DOHH2 (cell line): ENCODE measurements at regions not wholly inside any gene's neighbourhood (a gene's known extent, or its start where the extent isn't known, plus 50 kb on each side); places are given as distances from the start of the nearest gene placed in this dataset.
"Not testable (repeated sequence)": the region's sequence is repeated elsewhere in the genome, so short reads cannot be mapped to it uniquely, and the experiment has no call there.

ENCODE experiments used
- H3F3A ChIP-seq: fragments of 200-600 bp; sonication (generic), shearing (Covaris generic); 2 replicates; pipeline ENCODE4 v1.6.0; 2016; ENCODE audit warnings: antibody characterized with exemption, mild to moderate bottlenecking; ENCODE audit not compliant: control insufficient read depth, insufficient read depth
- H3K27ac ChIP-seq: fragments of 200-600 bp; sonication (generic); 2 replicates; pipeline ENCODE4 v1.5.1; 2014; ENCODE audit warnings: low read depth, mild to moderate bottlenecking, low read length, moderate library complexity
- H3K27me3 ChIP-seq: fragments of 200-600 bp; sonication (generic); 2 replicates; pipeline ENCODE4 v1.6.1; 2014; ENCODE audit warnings: mild to moderate bottlenecking, low read length, mixed read lengths; ENCODE audit not compliant: control insufficient read depth
- H3K36me3 ChIP-seq: fragments of 200-600 bp; sonication (generic); 2 replicates; pipeline ENCODE4 v1.6.1; 2014; ENCODE audit warnings: mild to moderate bottlenecking, low read length, moderate library complexity, mixed read lengths; ENCODE audit not compliant: control insufficient read depth
- H3K4me1 ChIP-seq: fragments of 200-600 bp; sonication (generic); 2 replicates; pipeline ENCODE4 v1.6.1; 2014; ENCODE audit warnings: mild to moderate bottlenecking, low read length, mixed read lengths; ENCODE audit not compliant: control insufficient read depth
- H3K4me2 ChIP-seq: fragments of 200-600 bp; sonication (generic); 2 replicates; pipeline ENCODE4 v1.6.0; 2014; ENCODE audit warnings: mild to moderate bottlenecking, low read length, moderate library complexity
- H3K4me3 ChIP-seq: fragments of 200-600 bp; sonication (generic); 2 replicates; pipeline ENCODE4 v1.5.1; 2014; ENCODE audit warnings: mild to moderate bottlenecking, low read length, mixed read lengths
- H3K79me2 ChIP-seq: fragments of 200-600 bp; sonication (generic); 2 replicates; pipeline ENCODE4 v1.6.1; 2014; ENCODE audit warnings: mild to moderate bottlenecking, low read length, mixed read lengths; ENCODE audit not compliant: control insufficient read depth
- H3K9me2 ChIP-seq: fragments of 200-600 bp; sonication (generic); replicated peaks from 2 replicates; pipeline ENCODE4 v1.6.1; 2014; ENCODE audit warnings: mild to moderate bottlenecking, low read length, mixed read lengths; ENCODE audit not compliant: control insufficient read depth
- H3K9me3 ChIP-seq: fragments of 200-600 bp; sonication (generic); 2 replicates; pipeline ENCODE4 v1.6.1; 2014; ENCODE audit warnings: antibody characterized with exemption, low read length, mixed read lengths; ENCODE audit not compliant: control insufficient read depth, insufficient read depth
- H4K20me1 ChIP-seq: fragments of 200-600 bp; sonication (generic); 2 replicates; pipeline ENCODE4 v1.6.0; 2014; ENCODE audit warnings: low read depth, mild to moderate bottlenecking, antibody characterized with exemption, low read length, moderate library complexity; ENCODE audit not compliant: control insufficient read depth, insufficient read depth
- EZH2phosphoT487 ChIP-seq: fragments of 200-600 bp; sonication (generic); IDR thresholded peaks from 2 replicates; pipeline ENCODE4 v1.6.1; 2017; ENCODE audit warnings: borderline replicate concordance, mild to moderate bottlenecking, antibody characterized with exemption, low read length, moderate library complexity, mixed read lengths
- TF ChIP-seq, protein P1 (sequence below): fragments of 200-600 bp; sonication (generic); IDR thresholded peaks from one replicate; pipeline ENCODE4 v1.5.1; 2014; ENCODE audit warnings: antibody characterized with exemption, mild to moderate bottlenecking, low read depth, low read length; ENCODE audit not compliant: poor library complexity, severe bottlenecking

DNA sequence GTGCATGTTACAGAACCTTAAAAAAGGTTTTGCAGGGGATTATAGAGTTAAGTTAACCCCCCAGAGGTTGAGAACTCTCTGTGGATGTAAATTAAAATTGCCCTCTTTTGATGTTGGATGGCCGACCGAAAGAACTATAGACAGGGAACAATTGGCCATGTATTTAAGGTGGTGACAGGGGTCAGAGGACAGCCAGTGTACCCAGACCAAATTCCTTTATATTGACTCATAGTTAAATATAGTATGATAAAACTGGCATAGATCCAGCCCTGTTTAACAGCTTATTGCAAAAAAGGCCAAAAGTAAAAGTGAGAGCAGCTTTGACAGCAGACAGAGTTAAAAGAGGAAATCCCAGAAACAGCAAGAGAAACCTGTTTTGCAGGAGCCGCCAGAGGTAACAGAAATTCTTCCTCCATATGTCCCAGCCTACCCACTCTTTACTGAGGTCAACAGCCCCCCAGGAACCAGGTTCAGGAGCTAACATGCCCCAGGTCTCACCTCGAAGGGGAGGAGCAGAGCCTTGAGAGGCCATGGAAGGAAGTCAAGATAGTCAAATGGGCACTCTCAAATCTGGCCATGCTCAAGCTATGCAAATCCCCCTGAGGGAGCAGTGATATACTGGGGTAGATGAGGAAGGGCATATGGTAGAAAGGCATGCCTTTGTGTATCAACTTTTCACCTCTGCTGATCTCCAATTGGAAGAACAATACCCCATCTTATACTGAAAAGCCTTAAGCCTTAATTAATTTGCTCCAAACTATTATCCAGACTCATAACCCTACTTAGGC, 156.4 kb upstream of the COX7C start:
- H3K9me2 ChIP-seq = no peaks in the 10 kb centered on the region
- H3K4me3 ChIP-seq = no peak overlapping the region

DNA sequence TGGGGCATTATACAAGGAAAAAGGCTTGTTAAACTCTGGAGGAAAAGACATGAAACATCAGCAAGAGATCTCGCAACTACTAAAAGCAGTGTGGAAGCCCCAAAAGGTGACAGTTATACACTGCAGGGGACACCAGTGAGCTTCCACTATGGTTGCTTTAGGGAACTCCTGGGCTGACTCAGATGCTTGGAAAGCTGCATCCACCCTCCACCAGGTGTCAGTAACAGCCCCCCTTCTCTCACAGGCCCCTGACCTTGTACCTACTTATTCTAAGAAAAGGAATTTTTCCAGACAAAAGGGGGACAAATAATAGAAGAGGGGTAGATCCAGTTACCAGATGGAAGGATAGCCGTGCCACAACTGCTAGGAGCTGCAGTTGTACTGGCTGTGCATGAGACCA, 154.4 kb upstream of the COX7C start:
- H3K4me1 ChIP-seq = no peaks in the 10 kb centered on the region
- no peaks in the 10 kb centered on the region for H3F3A ChIP-seq
- H3K79me2 ChIP-seq = no peaks in the 10 kb centered on the region
- TF ChIP-seq EZH2phosphoT487 = no peak
- TF ChIP-seq, protein P1, sequence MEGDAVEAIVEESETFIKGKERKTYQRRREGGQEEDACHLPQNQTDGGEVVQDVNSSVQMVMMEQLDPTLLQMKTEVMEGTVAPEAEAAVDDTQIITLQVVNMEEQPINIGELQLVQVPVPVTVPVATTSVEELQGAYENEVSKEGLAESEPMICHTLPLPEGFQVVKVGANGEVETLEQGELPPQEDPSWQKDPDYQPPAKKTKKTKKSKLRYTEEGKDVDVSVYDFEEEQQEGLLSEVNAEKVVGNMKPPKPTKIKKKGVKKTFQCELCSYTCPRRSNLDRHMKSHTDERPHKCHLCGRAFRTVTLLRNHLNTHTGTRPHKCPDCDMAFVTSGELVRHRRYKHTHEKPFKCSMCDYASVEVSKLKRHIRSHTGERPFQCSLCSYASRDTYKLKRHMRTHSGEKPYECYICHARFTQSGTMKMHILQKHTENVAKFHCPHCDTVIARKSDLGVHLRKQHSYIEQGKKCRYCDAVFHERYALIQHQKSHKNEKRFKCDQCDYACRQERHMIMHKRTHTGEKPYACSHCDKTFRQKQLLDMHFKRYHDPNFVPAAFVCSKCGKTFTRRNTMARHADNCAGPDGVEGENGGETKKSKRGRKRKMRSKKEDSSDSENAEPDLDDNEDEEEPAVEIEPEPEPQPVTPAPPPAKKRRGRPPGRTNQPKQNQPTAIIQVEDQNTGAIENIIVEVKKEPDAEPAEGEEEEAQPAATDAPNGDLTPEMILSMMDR = no peak
- peaks cover 12% of the 10 kb centered on the region; the same call in 1 of the 2 replicates for H3K9me3 ChIP-seq
- no peaks in the 10 kb centered on the region for H3K27me3 ChIP-seq
- no peaks in the 10 kb centered on the region for H4K20me1 ChIP-seq
- H3K4me3 ChIP-seq = no peak overlapping the region
- H3K27ac ChIP-seq = no peak overlapping the region
- no peaks in the 10 kb centered on the region for H3K9me2 ChIP-seq
- H3K4me2 ChIP-seq = no peak overlapping the region
- H3K36me3 ChIP-seq = no peaks in the 10 kb centered on the region

More for the DNA sequence above, 156.4 kb upstream of the COX7C start:
- Histone ChIP-seq H3F3A (no peaks in the 10 kb centered on the region), H3K27me3 (no peaks in the 10 kb centered on the region), H3K36me3 (no peaks in the 10 kb centered on the region), H3K27ac (no peak overlapping the region), H4K20me1 (no peaks in the 10 kb centered on the region), H3K79me2 (no peaks in the 10 kb centered on the region), H3K4me2 (no peak overlapping the region), H3K4me1 (no peaks in the 10 kb centered on the region), H3K9me3 (peaks cover 12% of the 10 kb centered on the region; the same call in 1 of the 2 replicates)
- no peak for TF ChIP-seq EZH2phosphoT487
- TF ChIP-seq, protein P1 = no peak

DNA sequence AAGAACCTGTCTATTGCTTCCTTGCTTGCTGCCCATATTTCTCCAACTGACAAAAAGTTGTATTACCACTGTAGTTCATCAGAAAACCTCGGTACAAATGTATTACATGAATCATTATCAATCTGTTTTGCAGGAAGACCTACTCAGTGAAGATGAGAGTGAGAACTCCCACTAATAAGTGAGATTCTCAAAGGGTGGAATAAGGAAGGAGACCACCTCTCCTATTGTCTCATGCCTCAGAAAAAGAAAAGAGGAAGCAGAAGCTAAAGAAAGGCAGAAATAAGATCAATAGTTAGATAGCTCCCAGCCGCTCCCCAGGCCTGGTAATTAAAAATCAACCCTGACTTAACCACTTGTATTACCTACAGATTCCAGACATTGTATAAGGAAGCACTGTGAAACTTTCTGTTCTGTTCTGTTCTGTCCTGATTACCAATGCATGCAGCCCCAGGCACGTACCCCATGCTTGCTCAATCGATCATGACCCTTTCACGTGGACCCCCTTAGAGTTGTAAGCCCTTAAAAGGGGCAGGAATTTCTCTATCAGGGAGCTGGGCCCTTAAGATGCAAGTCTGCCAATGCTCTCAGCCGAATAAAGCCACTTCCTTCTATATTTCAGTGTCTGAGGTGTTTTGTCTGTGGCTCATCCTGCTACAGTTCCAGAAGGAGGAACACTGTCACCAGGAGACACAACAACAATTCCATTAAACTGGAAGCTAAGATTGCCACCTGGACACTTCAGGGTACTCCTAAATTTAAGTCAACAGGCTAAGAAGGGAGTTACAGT, 152.5 kb upstream of the COX7C start:
- Histone ChIP-seq H3K27me3 (no peaks in the 10 kb centered on the region), H3K27ac (no peak overlapping the region), H3K4me2 (no peak overlapping the region), H3K4me1 (no peaks in the 10 kb centered on the region), H3K9me2 (no peaks in the 10 kb centered on the region), H3K79me2 (no peaks in the 10 kb centered on the region), H3F3A (no peaks in the 10 kb centered on the region), H4K20me1 (no peaks in the 10 kb centered on the region), H3K36me3 (no peaks in the 10 kb centered on the region), H3K4me3 (no peak overlapping the region), H3K9me3 (peaks cover 12% of the 10 kb centered on the region; the same call in 1 of the 2 replicates)
- TF ChIP-seq, protein P1 = no peak
- no peak for TF ChIP-seq EZH2phosphoT487

DNA sequence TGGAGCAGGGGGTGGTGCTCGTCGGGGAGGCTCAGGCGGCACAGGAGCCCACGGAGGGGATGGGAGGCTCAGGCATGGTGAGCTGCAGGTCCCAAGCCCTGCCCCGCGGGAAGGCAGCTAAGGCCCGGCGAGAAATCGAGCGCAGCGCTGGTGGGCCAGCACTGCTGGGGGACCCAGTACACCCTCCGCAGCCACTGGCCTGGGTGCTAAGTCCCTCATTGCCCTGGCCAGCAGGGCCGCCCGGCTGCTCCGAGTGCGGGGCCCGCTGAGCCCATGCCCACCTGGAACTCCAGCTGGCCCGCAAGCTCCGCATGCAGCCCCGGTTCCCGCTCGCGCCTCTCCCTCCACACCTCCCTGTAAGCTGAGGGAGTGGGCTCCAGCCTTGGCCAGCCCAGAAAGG, 151.0 kb upstream of the COX7C start:
- H3K27ac ChIP-seq, H3K27me3 ChIP-seq, H3K4me1 ChIP-seq, H4K20me1 ChIP-seq, H3K4me3 ChIP-seq, H3K79me2 ChIP-seq, H3K9me2 ChIP-seq, H3F3A ChIP-seq, H3K36me3 ChIP-seq, H3K4me2 ChIP-seq: not testable (repeated sequence)
- peaks cover 12% of the 10 kb centered on the region; the same call in 1 of the 2 replicates for H3K9me3 ChIP-seq
